SK-N-SH (cell line): ENCODE measurements at regions not wholly inside any gene's neighbourhood (a gene's known extent, or its start where the extent isn't known, plus 50 kb on each side); places are given as distances from the start of the nearest gene placed in this dataset.

Experiments
- CTCF ChIA-PET: fragments of 300-600, 350-600 bp; formaldehyde crosslinking; extraction: SDS; loops from one replicate; lab custom pipeline; 2021; lab: Yijun Ruan, JAX
- POLR2A ChIA-PET: fragments of 350-600 bp; sonication (Branson Sonifier 250); formaldehyde crosslinking; extraction: SDS; loops from one replicate; lab custom pipeline; 2020; ENCODE audit warnings: antibody characterized with exemption, inconsistent platforms; lab: Yijun Ruan, JAX
- DNase-seq: peaks from one replicate; pipeline ENCODE4 v3.0.0; 2012
- H2AFZ ChIP-seq: fragments of 200-600 bp; sonication (generic); 2 replicates; pipeline ENCODE4 v1.8.1; 2016; ENCODE audit warnings: antibody characterized with exemption, mild to moderate bottlenecking, low read depth
- H3F3A ChIP-seq: fragments of 200-600 bp; sonication (generic); replicated peaks from 2 replicates; pipeline ENCODE3; 2016; ENCODE audit warnings: antibody characterized with exemption, mild to moderate bottlenecking; ENCODE audit not compliant: insufficient read depth
- H3K27ac ChIP-seq, 2 experiments: fragments of 200-500 bp in 1 of 2; fragments of 200-600 bp in 1 of 2; sonication (Bioruptor generic) in 1 of 2; sonication (generic), shearing (Covaris generic) in 1 of 2; 2 replicates each; pipeline versions ENCODE4 v1.5.1 to v1.6.1; 2014 to 2016; ENCODE audit warnings: low read depth in 2 of 2, inconsistent platforms in 1 of 2, low read length in 1 of 2, mild to moderate bottlenecking in 1 of 2, mixed read lengths in 1 of 2
- H3K27me3 ChIP-seq: fragments of 200-600 bp; sonication (generic), shearing (Covaris generic); 2 replicates; pipeline ENCODE4 v1.6.1; 2016; ENCODE audit warnings: mixed run types; ENCODE audit not compliant: insufficient read depth
- H3K36me3 ChIP-seq, 2 experiments: fragments of 200-500 bp in 1 of 2; fragments of 200-600 bp in 1 of 2; sonication (Bioruptor generic) in 1 of 2; sonication (generic) in 1 of 2; replicated peaks in 1 of 2; 2 replicates each; pipeline versions ENCODE3 to v1.5.1; 2014 to 2016; ENCODE audit warnings: low read length in 1 of 2, mild to moderate bottlenecking in 1 of 2; ENCODE audit not compliant: insufficient read depth in 2 of 2, control insufficient read depth in 1 of 2
- H3K4me1 ChIP-seq, 2 experiments: fragments of 200-500 bp in 1 of 2; fragments of 200-600 bp in 1 of 2; sonication (Bioruptor generic) in 1 of 2; sonication (generic), shearing (Covaris generic) in 1 of 2; 2 replicates each; pipeline versions ENCODE4 v1.5.1 to v1.6.1; 2014 to 2016; ENCODE audit warnings: low read depth in 1 of 2, low read length in 1 of 2, mixed run types in 1 of 2; ENCODE audit not compliant: insufficient read depth in 2 of 2, control insufficient read depth in 1 of 2
- H3K4me2 ChIP-seq: fragments of 200-600 bp; sonication (generic), shearing (Covaris generic); 2 replicates; pipeline ENCODE4 v1.6.1; 2017; ENCODE audit warnings: mixed run types
- H3K4me3 ChIP-seq, 2 experiments: fragments of 200-500 bp in 1 of 2; fragments of 200-600 bp in 1 of 2; sonication (Bioruptor generic) in 1 of 2; sonication (generic), shearing (Covaris generic) in 1 of 2; 2 replicates each; pipeline versions ENCODE4 v1.5.1 to v1.8.1; 2014 to 2016; ENCODE audit warnings: low read depth in 2 of 2, inconsistent platforms in 1 of 2, low read length in 1 of 2, mild to moderate bottlenecking in 1 of 2, mixed read lengths in 1 of 2, moderate library complexity in 1 of 2
- H3K79me2 ChIP-seq: fragments of 200-600 bp; sonication (generic); 2 replicates; pipeline ENCODE4 v1.8.1; 2017; ENCODE audit warnings: mild to moderate bottlenecking; ENCODE audit not compliant: insufficient read depth
- H3K9ac ChIP-seq: fragments of 200-600 bp; sonication (generic); 2 replicates; pipeline ENCODE4 v1.6.1; 2017; ENCODE audit warnings: mixed run types
- H3K9me2 ChIP-seq: fragments of 200-600 bp; sonication (generic); 2 replicates; pipeline ENCODE4 v1.6.1; 2017; ENCODE audit warnings: mixed run types
- H3K9me3 ChIP-seq: fragments of 200-600 bp; sonication (generic); 2 replicates; pipeline ENCODE4 v1.6.1; 2017; ENCODE audit warnings: mixed run types, mild to moderate bottlenecking, moderate library complexity
- H4K20me1 ChIP-seq: fragments of 200-600 bp; sonication (generic); 2 replicates; pipeline ENCODE4 v1.6.1; 2017; ENCODE audit warnings: mild to moderate bottlenecking, mixed run types; ENCODE audit not compliant: insufficient read depth
- CHD2 ChIP-seq: fragments of 150-350 bp; IDR thresholded peaks from 2 replicates; pipeline ENCODE4 v1.6.1; 2018; ENCODE audit warnings: low read length; ENCODE audit not compliant: partially characterized antibody
- ELF1 ChIP-seq: IDR thresholded peaks from 2 replicates; pipeline ENCODE4 v1.4.0; 2012
- FOSL2 ChIP-seq: IDR thresholded peaks from 2 replicates; pipeline ENCODE4 v1.4.0; 2012; ENCODE audit warnings: low read depth, mild to moderate bottlenecking, moderate library complexity, borderline replicate concordance
- FOXJ3 ChIP-seq: sonication (generic); formaldehyde crosslinking; IDR thresholded peaks from 2 replicates; pipeline ENCODE4 v1.5.1; 2020; ENCODE audit warnings: mild to moderate bottlenecking, missing genetic modification reagents
- FOXM1 ChIP-seq: IDR thresholded peaks from 2 replicates; pipeline ENCODE4 v1.4.0; 2012; ENCODE audit warnings: low read depth, mild to moderate bottlenecking
- GABPA ChIP-seq: IDR thresholded peaks from 2 replicates; pipeline ENCODE4 v1.4.0; 2012; ENCODE audit warnings: low read depth, mild to moderate bottlenecking
- MEF2A ChIP-seq: IDR thresholded peaks from 2 replicates; pipeline ENCODE4 v1.4.0; 2012; ENCODE audit warnings: low read depth, borderline replicate concordance
- NRF1 ChIP-seq: IDR thresholded peaks from 2 replicates; pipeline ENCODE4 v1.6.1; 2012; ENCODE audit warnings: low read depth, mild to moderate bottlenecking, low read length
- RAD21 ChIP-seq: IDR thresholded peaks from 2 replicates; pipeline ENCODE4 v1.6.1; 2012; ENCODE audit warnings: mild to moderate bottlenecking, low read length
- RCOR1 ChIP-seq: fragments of 150-350 bp; IDR thresholded peaks from 2 replicates; pipeline ENCODE4 v1.6.1; 2017; ENCODE audit warnings: antibody characterized with exemption, low read length
- RXRA ChIP-seq: IDR thresholded peaks from 2 replicates; pipeline ENCODE4 v1.4.0; 2012; ENCODE audit warnings: low read depth, mild to moderate bottlenecking, borderline replicate concordance
- SMC3 ChIP-seq: IDR thresholded peaks from 2 replicates; pipeline ENCODE4 v1.6.1; 2012; ENCODE audit warnings: low read depth, low read length, improper control_type of control experiment
- TAF1 ChIP-seq: IDR thresholded peaks from 2 replicates; pipeline ENCODE4 v1.6.1; 2012; ENCODE audit warnings: low read depth, mild to moderate bottlenecking, low read length, moderate library complexity, borderline replicate concordance
- TEAD4 ChIP-seq: IDR thresholded peaks from 2 replicates; pipeline ENCODE4 v1.4.0; 2012; ENCODE audit warnings: mild to moderate bottlenecking, borderline replicate concordance; ENCODE audit not compliant: insufficient read depth
- USF1 ChIP-seq: IDR thresholded peaks from 2 replicates; pipeline ENCODE4 v1.4.0; 2012; ENCODE audit warnings: low read depth, borderline replicate concordance
- USF2 ChIP-seq: fragments of 150-350 bp; IDR thresholded peaks from 2 replicates; pipeline ENCODE4 v1.6.1; 2017; ENCODE audit warnings: antibody characterized with exemption, low read length, low read depth, borderline replicate concordance
- ZBTB33 ChIP-seq: IDR thresholded peaks from 2 replicates; pipeline ENCODE4 v1.4.0; 2012; ENCODE audit warnings: low read depth, borderline replicate concordance
- WGBS: methylation state at CpG from one replicate; pipeline ENCODE4 v1.1.6; 2017; ENCODE audit warnings: low lambda C conversion rate; 5-methylcytosine and 5-hydroxymethylcytosine counted together

GRCh38 chr4:38230121-38230801 lies 270.1 kb downstream of the PTTG2 start:
- ChIA-PET POLR2A (no interaction called here), CTCF (interaction anchor here (2.0 kb wide), 1 partner anchor 51 kb away, joined by 7 read pairs; no protein-coding TSS in a partner anchor)
- no peaks in the 10 kb centered on the region for H4K20me1 ChIP-seq
- DNase-seq = no peak
- no peak overlapping the region for H3K9ac ChIP-seq
- 72% methylated on average over 8 of the region's 10 CpGs for WGBS
- no peaks in the 10 kb centered on the region for H3F3A ChIP-seq
- H3K27ac ChIP-seq = no peak overlapping the region
- H3K36me3 ChIP-seq = no peaks in the 10 kb centered on the region
- no peaks in the 10 kb centered on the region for H3K9me2 ChIP-seq
- no peaks in the 10 kb centered on the region; a peak in 1 of 4 replicates for H3K4me1 ChIP-seq
- H3K79me2 ChIP-seq = no peaks in the 10 kb centered on the region
- no peak overlapping the region for H3K4me2 ChIP-seq
- no peak overlapping the region for H3K4me3 ChIP-seq
- TF ChIP-seq USF1 = no peak
- no peak for TF ChIP-seq RXRA
- TF ChIP-seq FOSL2 = no peak
- TF ChIP-seq SMC3 = no peak
- no peak for TF ChIP-seq GABPA
- TF ChIP-seq MEF2A = no peak
- TF ChIP-seq ELF1 = no peak
- TF ChIP-seq RAD21 = no peak
- no peak for TF ChIP-seq USF2
- TF ChIP-seq, all 33 proteins: peak for 0
- Histone ChIP-seq H3K27me3 (peaks cover 7% of the 10 kb centered on the region; the same call in 1 of the 2 replicates), H3K9me3 (no peaks in the 10 kb centered on the region), H2AFZ (no peak overlapping the region)

GRCh38 chr4:38230821-38231563 lies 270.8 kb downstream of the PTTG2 start:
- no peak for DNase-seq
- H3F3A ChIP-seq = no peaks in the 10 kb centered on the region
- H3K27me3 ChIP-seq = peaks cover 7% of the 10 kb centered on the region; the same call in 1 of the 2 replicates
- TF ChIP-seq FOXJ3 (CRISPR knock-in tag) (no peak), USF1 (no peak), FOXM1 (no peak), GABPA (no peak), TAF1 (no peak), NRF1 (no peak), ZBTB33 (no peak), TEAD4 (no peak), CHD2 (no peak), RCOR1 (no peak)
- CTCF ChIA-PET = interaction anchor here (0.6 to 2.0 kb wide), 2 partner anchors 16 to 51 kb away, joined by 3 to 7 read pairs; no protein-coding TSS in a partner anchor
- 78% methylated on average over 7 of the region's 7 CpGs for WGBS
- H2AFZ ChIP-seq = no peak overlapping the region
- H3K36me3 ChIP-seq = no peaks in the 10 kb centered on the region
- H3K4me1 ChIP-seq = no peaks in the 10 kb centered on the region; a peak in 1 of 4 replicates
- H3K9ac ChIP-seq = no peak overlapping the region
- H3K9me2 ChIP-seq = no peaks in the 10 kb centered on the region
- H4K20me1 ChIP-seq = no peaks in the 10 kb centered on the region
- no peaks in the 10 kb centered on the region for H3K79me2 ChIP-seq
- POLR2A ChIA-PET = no interaction called here
- H3K9me3 ChIP-seq = no peaks in the 10 kb centered on the region
- no peak overlapping the region for H3K4me3 ChIP-seq
- no peak overlapping the region for H3K4me2 ChIP-seq
- no peak overlapping the region for H3K27ac ChIP-seq
